A549 (cell line): ENCODE measurements at regions not wholly inside any gene's neighbourhood (a gene's known extent, or its start where the extent isn't known, plus 50 kb on each side); places are given as distances from the start of the nearest gene placed in this dataset.

ENCODE experiments used
- CTCF ChIP-seq: fragments of >200 bp; sonication (Bioruptor Twin); formaldehyde crosslinking; IDR thresholded peaks from 3 replicates; pipeline ENCODE4 v1.5.1; 2016
- HOXA7 ChIP-seq: fragments of 250-450 bp; sonication (Bioruptor Pico); IDR thresholded peaks from 2 replicates; pipeline ENCODE4 v1.5.0; 2020; ENCODE audit warnings: mild to moderate bottlenecking, moderate library complexity
- JUN ChIP-seq, 2 experiments: fragments of >200 bp; sonication (Bioruptor Twin); formaldehyde crosslinking; IDR thresholded peaks; 2 replicates in 1 of 2; 3 replicates in 1 of 2; pipeline ENCODE4 v1.6.1; 2016 to 2017
- NR3C1 ChIP-seq: fragments of >200 bp; sonication (Bioruptor Twin); formaldehyde crosslinking; IDR thresholded peaks from 3 replicates; pipeline ENCODE4 v1.6.1; 2017
- POLR2A ChIP-seq: IDR thresholded peaks from 2 replicates; pipeline ENCODE4 v1.6.1; 2012; ENCODE audit warnings: mild to moderate bottlenecking, low read length
- RAD21 ChIP-seq, 2 experiments: fragments of >200 bp in 1 of 2; sonication (Bioruptor Twin) in 1 of 2; formaldehyde crosslinking in 1 of 2; IDR thresholded peaks in 1 of 2; conservative IDR thresholded peaks in 1 of 2; 2 replicates in 1 of 2; 3 replicates in 1 of 2; pipeline ENCODE4 v1.6.1; 2012 to 2018; ENCODE audit warnings: inconsistent platforms in 1 of 2
- TF ChIP-seq, protein P1 (sequence below): fragments of 150-350 bp; IDR thresholded peaks from 2 replicates; pipeline ENCODE4 v1.6.1; 2014; ENCODE audit warnings: low read depth, mild to moderate bottlenecking, low read length

- TF ChIP-seq CTCF (no peak), RAD21 (conservative IDR thresholded peaks at IDR 0.05 in 1 of 2, IDR thresholded peaks at IDR 0.05 in 1 of 2) (no peak), JUN (IDR thresholded peaks at IDR 0.05) (no peak), POLR2A (no peak), HOXA7 (CRISPR knock-in tag) (no peak), NR3C1 (no peak)
- TF ChIP-seq, protein P1, sequence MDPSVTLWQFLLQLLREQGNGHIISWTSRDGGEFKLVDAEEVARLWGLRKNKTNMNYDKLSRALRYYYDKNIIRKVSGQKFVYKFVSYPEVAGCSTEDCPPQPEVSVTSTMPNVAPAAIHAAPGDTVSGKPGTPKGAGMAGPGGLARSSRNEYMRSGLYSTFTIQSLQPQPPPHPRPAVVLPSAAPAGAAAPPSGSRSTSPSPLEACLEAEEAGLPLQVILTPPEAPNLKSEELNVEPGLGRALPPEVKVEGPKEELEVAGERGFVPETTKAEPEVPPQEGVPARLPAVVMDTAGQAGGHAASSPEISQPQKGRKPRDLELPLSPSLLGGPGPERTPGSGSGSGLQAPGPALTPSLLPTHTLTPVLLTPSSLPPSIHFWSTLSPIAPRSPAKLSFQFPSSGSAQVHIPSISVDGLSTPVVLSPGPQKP: no peak
Measured at GRCh38 chr22:27203276-27203660, 545.9 kb downstream of the MIAT start.
